GM12878 (cell line): ENCODE measurements at regions not wholly inside any gene's neighbourhood (a gene's known extent, or its start where the extent isn't known, plus 50 kb on each side); places are given as distances from the start of the nearest gene placed in this dataset.

Source experiments
- ATAC-seq: fragments of 200-7000 bp; cut with Tn5 transposase; 3 replicates; pipeline ENCODE4 v1.9.1; 2020; ENCODE audit warnings: mild to moderate bottlenecking, moderate library complexity
- BruUV-seq: library from RNA; stranded (reverse); fragments of 400-500 nt; replicated peaks from 2 replicates; lab custom pipeline; 2021; lab: Mats Ljungman, UMichigan
- CTCF ChIA-PET: fragments of 300-600 bp; sonication (Branson Sonifier 250); formaldehyde crosslinking; extraction: SDS; loops from one replicate; lab custom pipeline; 2021; ENCODE audit warnings: inconsistent platforms; lab: Yijun Ruan, JAX
- POLR2A ChIA-PET: fragments of 350-600 bp; formaldehyde crosslinking; extraction: SDS; loops from one replicate; lab custom pipeline; 2021; ENCODE audit warnings: inconsistent platforms; lab: Charles Lee
- RAD21 ChIA-PET: fragments of 300-600 bp; sonication (Branson Sonifier 250); formaldehyde crosslinking; loops from one replicate; lab custom pipeline; 2023; ENCODE audit warnings: antibody characterized with exemption; ENCODE audit not compliant: unreplicated experiment; lab: Charles Lee
- SMC1A ChIA-PET: fragments of 300-600 bp; sonication (Branson Sonifier 250); formaldehyde crosslinking; loops from one replicate; lab custom pipeline; 2023; ENCODE audit not compliant: unreplicated experiment, uncharacterized antibody; lab: Charles Lee
- DNase-seq: peaks from one replicate; pipeline ENCODE4 v3.0.0-alpha.2; 2011; ENCODE audit warnings: low read depth, low spot score
- FAIRE-seq: peaks from 3 replicates; lab custom pipeline; 2011; peaks lifted over from hg19 to GRCh38; lab: Jason Lieb, UNC
- H2AFZ ChIP-seq: 2 replicates; pipeline ENCODE4 v1.6.0; 2011; ENCODE audit warnings: low read depth, low read length, control low read depth; ENCODE audit not compliant: control insufficient read depth
- H3K27ac ChIP-seq: 2 replicates; pipeline ENCODE4 v1.5.1; 2011; ENCODE audit warnings: control low read depth; ENCODE audit not compliant: control insufficient read depth, insufficient read depth
- H3K27me3 ChIP-seq, 2 experiments: replicated peaks in 1 of 2; 2 replicates each; pipeline versions ENCODE4 v1.6.0 to v1.6.1; 2011; ENCODE audit warnings: low read length in 1 of 2; ENCODE audit not compliant: control insufficient read depth in 2 of 2, insufficient read depth in 2 of 2
- H3K36me3 ChIP-seq, 2 experiments: 2 replicates each; pipeline ENCODE4 v1.5.1; 2011; ENCODE audit warnings: low read length in 1 of 2; ENCODE audit not compliant: control insufficient read depth in 2 of 2, insufficient read depth in 2 of 2
- H3K4me1 ChIP-seq: 2 replicates; pipeline ENCODE4 v1.6.1; 2011; ENCODE audit warnings: mild to moderate bottlenecking, low read length, moderate library complexity, mixed read lengths; ENCODE audit not compliant: control insufficient read depth, insufficient read depth
- H3K4me2 ChIP-seq: 2 replicates; pipeline ENCODE4 v1.6.0; 2011; ENCODE audit warnings: control low read depth; ENCODE audit not compliant: control insufficient read depth, insufficient read depth
- H3K4me3 ChIP-seq: fragments of 200-600 bp; sonication (generic); 2 replicates; pipeline ENCODE4 v1.5.1; 2016
- H3K79me2 ChIP-seq: 2 replicates; pipeline ENCODE4 v1.6.0; 2011; ENCODE audit warnings: low read length; ENCODE audit not compliant: control insufficient read depth, insufficient read depth
- H3K9ac ChIP-seq: 2 replicates; pipeline ENCODE4 v1.8.0; 2011; ENCODE audit warnings: low read length, control low read depth, mixed read lengths; ENCODE audit not compliant: control insufficient read depth, insufficient read depth
- H3K9me3 ChIP-seq: replicated peaks from 3 replicates; pipeline ENCODE4 v1.5.1; 2011; ENCODE audit warnings: mild to moderate bottlenecking, low read length; ENCODE audit not compliant: control insufficient read depth, insufficient read depth
- H4K20me1 ChIP-seq: 2 replicates; pipeline ENCODE4 v1.6.0; 2011; ENCODE audit not compliant: control insufficient read depth, insufficient read depth
- EGR1 ChIP-seq, 2 experiments: IDR thresholded peaks; 1 replicate in 1 of 2; 2 replicates in 1 of 2; pipeline ENCODE4 v1.6.1; 2011 to 2012; ENCODE audit warnings: low read depth in 2 of 2, low read length in 2 of 2, borderline replicate concordance in 1 of 2, mild to moderate bottlenecking in 1 of 2, moderate library complexity in 1 of 2
- ELK1 ChIP-seq: IDR thresholded peaks from 2 replicates; pipeline ENCODE4 v1.6.1; 2012; ENCODE audit warnings: low read depth, low read length, improper control_type of control experiment
- HDAC2 ChIP-seq: fragments of 200-600 bp; sonication (generic); IDR thresholded peaks from 2 replicates; pipeline ENCODE4 v1.6.1; 2017
- MYC ChIP-seq: IDR thresholded peaks from 2 replicates; pipeline ENCODE4 v1.6.1; 2011; ENCODE audit warnings: mild to moderate bottlenecking, low read length, moderate library complexity, inconsistent platforms; ENCODE audit not compliant: insufficient read depth, insufficient replicate concordance, insufficient read length, severe bottlenecking
- NFIC ChIP-seq: IDR thresholded peaks from 2 replicates; pipeline ENCODE4 v1.6.1; 2012; ENCODE audit warnings: low read depth, mild to moderate bottlenecking, inconsistent platforms, low read length, moderate library complexity
- NFXL1 ChIP-seq: fragments of 450-650 bp; IDR thresholded peaks from 2 replicates; pipeline ENCODE4 v1.6.1; 2017; ENCODE audit warnings: antibody characterized with exemption, mild to moderate bottlenecking, borderline replicate concordance
- PKNOX1 ChIP-seq: fragments of 450-650 bp; IDR thresholded peaks from 2 replicates; pipeline ENCODE4 v1.6.1; 2016; ENCODE audit warnings: mild to moderate bottlenecking
- POLR2A ChIP-seq: IDR thresholded peaks from 2 replicates; pipeline ENCODE4 v1.6.1; 2011; ENCODE audit warnings: low read depth, mild to moderate bottlenecking, low read length
- RB1 ChIP-seq: fragments of 450-650 bp; formaldehyde crosslinking; IDR thresholded peaks from 2 replicates; pipeline ENCODE4 v1.6.1; 2017; ENCODE audit warnings: mild to moderate bottlenecking, borderline replicate concordance
- SP1 ChIP-seq: IDR thresholded peaks from one replicate; pipeline ENCODE4 v1.6.1; 2011; ENCODE audit warnings: low read depth, low read length
- TAF1 ChIP-seq: IDR thresholded peaks from 2 replicates; pipeline ENCODE4 v1.6.1; 2011; ENCODE audit warnings: mild to moderate bottlenecking, low read depth, low read length, borderline replicate concordance
- TCF3 ChIP-seq: IDR thresholded peaks from 2 replicates; pipeline ENCODE4 v1.6.1; 2012; ENCODE audit warnings: low read depth, mild to moderate bottlenecking, low read length, borderline replicate concordance; ENCODE audit not compliant: insufficient read depth
- YY1 ChIP-seq: IDR thresholded peaks from 2 replicates; pipeline ENCODE4 v1.6.1; 2011; ENCODE audit warnings: low read depth, mild to moderate bottlenecking, low read length
- ZNF384 ChIP-seq: IDR thresholded peaks from 2 replicates; pipeline ENCODE4 v1.6.1; 2012; ENCODE audit warnings: low read depth, mild to moderate bottlenecking, low read length, improper control_type of control experiment, borderline replicate concordance
- WGBS: methylation state at CpG from one replicate; pipeline ENCODE4 v1.1.6; 2016; ENCODE audit warnings: low lambda C conversion rate; ENCODE audit not compliant: insufficient replicate concordance, insufficient coverage; ENCODE audit errors: missing lambda C conversion rate; 5-methylcytosine and 5-hydroxymethylcytosine counted together
- in situ Hi-C: fragments of 300-500 bp; cut with MboI; formaldehyde crosslinking; loops from 9 replicates; pipeline ENCODE4 v1.14.3; 2018; ENCODE audit warnings: mixed read lengths
- intact Hi-C: fragments of 100-400 bp; cut with micrococcal nuclease; formaldehyde crosslinking; loops from one replicate; pipeline ENCODE4 v1.14.2; 2022; ENCODE audit not compliant: unreplicated experiment

GRCh38 chr20:33908868-33909267 is 84.8 kb upstream of the RALY start (continued):
- no peak for TF ChIP-seq MYC

GRCh38 chr20:33909331-33909921 is 84.3 kb upstream of the RALY start:
- H3K79me2 ChIP-seq: no peaks in the 10 kb centered on the region
- intact Hi-C loops (no loop called here), in situ Hi-C loops (no loop called here)
- H3K9me3 ChIP-seq: no peaks in the 10 kb centered on the region
- BruUV-seq: no TSS peak
- WGBS: 81% methylated on average over 6 of the region's 6 CpGs
- peaks cover 8% of the 10 kb centered on the region for H3K4me1 ChIP-seq
- ChIA-PET CTCF (no interaction called here), SMC1A (no interaction called here), RAD21 (no interaction called here), POLR2A (no interaction called here)
- H3K36me3 ChIP-seq: no peaks in the 10 kb centered on the region
- H3K27ac ChIP-seq: no peak overlapping the region
- ATAC-seq (no peak), DNase-seq (no peak), FAIRE-seq (no peak)
- no peak overlapping the region for H2AFZ ChIP-seq
- no peak overlapping the region for H3K9ac ChIP-seq
- H3K27me3 ChIP-seq: no peaks in the 10 kb centered on the region
- no peak overlapping the region for H3K4me2 ChIP-seq
- no peaks in the 10 kb centered on the region for H4K20me1 ChIP-seq
- H3K4me3 ChIP-seq: no peak overlapping the region
- TF ChIP-seq RB1: no peak
- 0 out of 2 replicates have a peak, but pooled peaks have one; percentile 13 for TF ChIP-seq YY1

GRCh38 chr20:33910056-33910455 is 83.7 kb upstream of the RALY start:
- no TSS peak for BruUV-seq
- Histone ChIP-seq H4K20me1 (no peaks in the 10 kb centered on the region), H2AFZ (no peak overlapping the region), H3K27ac (no peak overlapping the region), H3K36me3 (no peaks in the 10 kb centered on the region), H3K27me3 (no peaks in the 10 kb centered on the region), H3K4me1 (peaks cover 8% of the 10 kb centered on the region), H3K4me2 (no peak overlapping the region), H3K79me2 (no peaks in the 10 kb centered on the region), H3K9me3 (no peaks in the 10 kb centered on the region), H3K4me3 (no peak overlapping the region), H3K9ac (no peak overlapping the region)
- POLR2A ChIA-PET: no interaction called here
- intact Hi-C loops: no loop called here
- RAD21 ChIA-PET: no interaction called here
- TF ChIP-seq EGR1 (IDR thresholded peaks at IDR 0.05; ENCODE audit: borderline replicate concordance in 1 of 2, low read depth in 2 of 2, low read length in 2 of 2) (no peak), NFIC (no peak), NFXL1 (no peak), SP1 (no peak), POLR2A (no peak), TCF3 (no peak), ZNF384 (no peak), ELK1 (no peak), PKNOX1 (no peak), TAF1 (no peak), HDAC2 (no peak)
- SMC1A ChIA-PET: no interaction called here
- FAIRE-seq (no peak), DNase-seq (no peak), ATAC-seq (no peak)
- WGBS: 80% methylated on average over 2 of the region's 2 CpGs
- in situ Hi-C loops: no loop called here
- CTCF ChIA-PET: interaction anchor here (1.3 kb wide), 1 partner anchor 159 kb away, joined by 3 read pairs; no protein-coding TSS in a partner anchor
